ENCODE measurements at regions not wholly inside any gene's neighbourhood (a gene's known extent, or its start where the extent isn't known, plus 50 kb on each side); places are given as distances from the start of the nearest gene placed in this dataset.
"Not testable (repeated sequence)": the region's sequence is repeated elsewhere in the genome, so short reads cannot be mapped to it uniquely, and the experiment has no call there.

DNA sequence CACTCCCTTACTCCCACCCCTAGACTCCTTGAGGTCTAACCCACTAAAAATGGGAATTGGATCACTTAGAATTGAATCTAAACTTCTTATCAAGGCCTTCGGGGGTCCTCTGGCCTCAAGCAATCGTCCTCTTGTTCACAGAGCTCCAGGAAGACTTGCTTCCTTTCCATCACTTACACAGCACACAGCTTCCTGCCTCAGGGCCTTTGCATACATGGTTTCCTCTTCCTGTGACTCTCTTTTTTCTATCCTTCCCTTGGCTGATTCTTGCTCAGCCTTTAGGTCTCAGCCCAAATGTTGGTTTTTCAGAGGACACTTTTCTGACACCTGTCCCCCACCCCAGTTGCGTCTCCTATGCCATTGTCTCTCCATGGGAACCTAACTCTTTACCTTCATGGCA lies 50.0 kb upstream of the ALDH1B1 start:
- no peak for DNase-seq (ENCODE audit: low read depth in 2 of 2)

DNA sequence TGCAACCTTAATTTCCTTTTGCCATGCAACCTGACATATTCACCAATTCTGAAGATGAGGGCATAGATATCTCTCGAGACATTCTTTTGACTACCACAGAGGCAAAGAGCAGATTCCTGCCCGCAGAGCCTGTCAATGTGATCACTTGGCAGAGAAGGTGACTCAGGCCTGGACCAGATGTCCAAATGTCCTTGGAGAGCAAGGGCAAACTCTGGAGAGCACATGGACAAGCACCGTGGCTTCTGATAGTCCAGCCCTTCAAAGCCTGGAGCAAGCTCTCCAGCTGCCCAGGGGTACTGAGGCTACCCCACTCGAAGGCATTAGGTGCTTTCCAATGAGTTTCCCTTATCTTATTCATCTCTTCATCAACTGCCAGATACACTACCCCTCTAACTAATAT lies 50.4 kb upstream of the ALDH1B1 start:
- DNase-seq (ENCODE audit: low read depth in 2 of 2), result no peak

GRCh38 chr9:38339496-38339895 lies 53.0 kb upstream of the ALDH1B1 start:
- no peak for DNase-seq (ENCODE audit: low read depth in 2 of 2)

GRCh38 chr9:38339087-38339486 lies 53.4 kb upstream of the ALDH1B1 start:
- DNase-seq (ENCODE audit: low read depth in 2 of 2), result no peak

DNA sequence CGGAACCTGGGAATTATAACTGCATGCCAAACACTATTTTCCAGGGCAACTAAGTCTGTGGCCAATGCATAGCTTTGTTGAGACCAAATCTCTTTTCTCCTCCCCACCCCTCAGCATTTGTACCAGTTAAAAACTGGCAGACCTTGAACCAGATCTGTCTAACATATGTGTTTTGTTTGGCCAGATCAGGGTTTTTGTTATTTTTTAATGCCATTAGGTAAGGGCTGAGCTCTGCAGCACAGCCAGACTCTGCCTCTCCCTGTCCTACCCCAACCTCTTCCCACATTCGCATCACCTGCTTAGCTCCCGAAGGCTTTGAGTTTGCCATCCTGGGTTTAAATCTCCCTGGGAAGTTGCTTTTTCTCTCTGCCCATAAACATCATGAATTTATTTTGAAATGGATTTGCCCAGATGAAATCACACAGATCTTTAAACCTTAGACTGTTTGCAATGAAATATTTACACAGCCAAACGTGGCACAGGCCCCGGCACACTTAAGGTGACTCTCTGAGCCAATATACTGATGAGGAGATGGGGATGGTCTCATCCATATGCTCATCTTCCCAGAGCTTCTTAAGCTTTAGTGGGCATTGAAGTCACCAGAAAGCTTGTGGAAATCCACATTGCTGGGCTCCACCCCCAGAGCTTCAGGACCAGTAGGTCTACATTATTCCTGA lies 54.0 kb upstream of the ALDH1B1 start:
- DNase-seq (ENCODE audit: low read depth in 2 of 2), result no peak

- DNase-seq (ENCODE audit: low read depth in 2 of 2), result no peak
These were observed 54.7 kb upstream of the ALDH1B1 start for GRCh38 chr9:38337706-38338264.

GRCh38 chr9:38337181-38337580 lies 55.3 kb upstream of the ALDH1B1 start:
- no peak for DNase-seq (ENCODE audit: low read depth in 2 of 2)

DNA sequence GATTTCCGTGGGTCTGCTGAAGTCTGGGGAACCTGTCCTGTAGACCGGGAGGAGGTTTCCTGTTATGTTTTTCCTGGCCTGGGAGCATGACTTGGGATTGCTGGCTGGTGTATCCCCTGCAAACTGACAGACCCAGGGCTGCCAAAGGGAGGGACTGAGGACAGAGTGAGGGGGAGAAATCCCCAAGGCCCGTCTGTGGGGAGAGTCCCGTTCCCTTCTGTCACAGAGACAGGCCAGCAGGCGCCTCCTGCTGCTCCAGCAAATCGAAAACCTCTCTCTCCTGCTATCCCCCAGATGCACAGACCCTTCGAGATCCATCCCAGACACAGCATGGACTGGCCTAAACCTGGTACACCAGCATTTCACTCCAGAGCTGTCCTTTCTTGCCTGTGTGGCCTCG lies 56.2 kb upstream of the ALDH1B1 start:
- no peak for DNase-seq (ENCODE audit: low read depth in 2 of 2)

DNA sequence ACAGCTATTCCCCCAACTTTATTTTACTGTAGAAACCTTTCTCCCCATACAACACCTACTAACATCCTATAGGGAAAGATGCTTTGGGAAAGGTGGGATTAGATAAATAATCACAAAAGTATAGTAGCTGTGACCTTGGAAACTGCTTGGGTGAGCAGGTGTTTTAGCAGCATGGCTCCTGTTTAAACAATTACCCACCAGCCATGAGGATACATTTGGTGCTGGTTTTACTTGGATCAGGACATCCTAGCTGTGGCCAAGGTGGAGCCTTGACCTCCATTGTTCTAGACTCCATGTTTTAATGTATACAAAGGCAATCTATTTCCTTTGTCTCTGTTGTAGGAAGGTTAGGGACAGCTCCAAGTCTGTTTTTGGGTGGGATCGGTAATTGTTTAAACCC lies 56.8 kb upstream of the ALDH1B1 start:
- DNase-seq (ENCODE audit: low read depth in 2 of 2), result no peak

DNA sequence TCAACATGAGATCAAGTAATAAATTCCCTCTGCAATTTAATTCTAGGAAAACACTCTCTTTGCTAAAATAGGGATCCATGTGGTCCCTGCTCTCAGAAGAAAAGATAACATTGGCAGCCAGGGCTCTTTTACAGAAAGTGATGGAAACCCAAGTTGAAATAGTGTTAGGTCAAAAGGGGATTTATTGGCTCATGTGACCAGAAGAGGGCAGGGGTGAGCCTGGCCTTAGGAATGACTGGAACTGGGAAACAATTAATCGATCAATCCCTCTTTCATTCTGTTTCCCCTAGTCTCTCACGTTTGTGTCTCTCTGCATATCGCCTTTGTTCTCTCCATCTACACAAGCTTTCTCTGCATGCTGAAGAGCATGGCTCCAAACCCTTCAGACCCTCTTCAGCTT lies 58.3 kb upstream of the ALDH1B1 start:
- DNase-seq (ENCODE audit: low read depth in 2 of 2), result no peak

- DNase-seq (ENCODE audit: low read depth in 2 of 2), result no peak
These were observed 59.5 kb upstream of the ALDH1B1 start for GRCh38 chr9:38333047-38333446.

DNA sequence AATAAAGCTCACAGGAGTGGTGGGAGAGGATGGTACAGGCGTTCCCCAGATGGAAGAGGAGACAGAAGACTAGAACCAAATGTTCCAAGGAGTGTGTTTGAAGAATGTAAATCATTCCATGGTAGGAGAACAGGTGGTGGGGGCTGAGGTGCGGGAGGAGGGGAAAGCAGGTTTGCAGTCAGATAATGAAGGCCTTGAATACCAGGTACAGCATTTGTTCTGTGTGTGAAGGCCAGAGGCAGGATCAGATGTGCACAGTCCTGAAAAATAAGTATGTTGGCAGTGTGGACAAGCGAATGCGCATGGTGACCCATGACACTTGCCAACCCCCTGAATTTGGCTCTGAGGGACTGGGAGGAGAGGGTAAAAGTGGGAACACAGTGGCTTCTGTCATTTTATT lies 59.9 kb upstream of the ALDH1B1 start:
- no peak for DNase-seq (ENCODE audit: low read depth in 2 of 2)

DNA sequence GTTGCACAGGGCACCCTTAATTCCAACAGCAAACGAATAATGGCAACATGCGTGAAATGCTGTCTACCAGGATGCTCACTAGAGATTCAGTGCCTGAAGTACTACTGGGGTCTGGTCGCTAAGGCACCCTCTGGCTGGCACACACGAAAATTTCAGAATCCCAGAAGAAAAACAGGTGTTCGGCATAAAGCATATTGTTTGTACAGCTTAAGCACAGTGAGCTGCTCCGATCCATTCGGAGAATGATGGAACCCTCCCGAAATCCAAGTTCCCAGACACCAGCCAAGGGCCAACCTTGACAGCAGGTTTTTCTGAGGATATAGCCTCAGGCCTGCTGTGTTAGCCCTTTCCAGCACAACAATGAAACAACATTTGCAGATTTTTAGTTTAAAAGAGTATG lies 61.4 kb upstream of the ALDH1B1 start:
- no peak for DNase-seq (ENCODE audit: low read depth in 2 of 2)

GRCh38 chr9:38329968-38330367 lies 62.5 kb upstream of the ALDH1B1 start:
- no peak for DNase-seq (ENCODE audit: low read depth in 2 of 2)

DNA sequence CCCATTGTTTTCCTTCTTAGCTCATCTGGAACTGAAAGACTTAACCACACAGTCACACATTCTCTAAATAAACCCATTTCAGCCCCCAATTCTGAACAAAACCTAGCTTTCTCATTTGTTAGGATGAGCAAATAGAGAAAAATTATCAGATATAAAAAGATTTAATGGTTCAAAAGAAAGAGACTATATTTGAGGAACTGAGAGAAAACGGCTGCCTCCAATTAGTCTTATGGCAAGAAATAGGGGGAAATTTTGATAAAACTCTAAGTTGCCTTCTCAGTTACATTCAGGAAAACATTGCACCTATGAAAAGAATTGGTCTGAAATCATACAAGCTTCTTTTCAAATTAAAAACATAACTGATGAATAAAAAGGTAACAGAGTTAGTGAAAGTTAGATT lies 63.7 kb upstream of the ALDH1B1 start:
- DNase-seq (ENCODE audit: low read depth in 2 of 2), result no peak

DNA sequence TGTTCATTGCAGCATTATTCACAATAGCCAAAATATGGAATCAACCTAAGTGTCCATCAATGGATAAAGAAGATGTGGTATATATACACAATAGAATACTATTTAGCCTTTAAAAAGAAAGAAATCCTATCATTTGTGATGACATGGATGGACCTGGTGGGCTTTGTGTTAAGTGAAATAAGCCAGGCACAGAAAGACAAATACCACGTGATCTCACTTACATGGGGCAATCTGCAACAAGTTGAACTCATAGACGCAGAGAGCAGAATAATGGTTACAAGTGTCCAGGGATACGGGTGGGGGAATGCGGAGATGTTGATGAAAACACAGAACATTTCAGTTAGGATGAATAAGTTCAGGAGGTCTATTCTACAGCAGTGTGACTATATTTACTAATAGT lies 66.4 kb upstream of the ALDH1B1 start:
- DNase-seq (ENCODE audit: low read depth in 2 of 2), result no peak

DNA sequence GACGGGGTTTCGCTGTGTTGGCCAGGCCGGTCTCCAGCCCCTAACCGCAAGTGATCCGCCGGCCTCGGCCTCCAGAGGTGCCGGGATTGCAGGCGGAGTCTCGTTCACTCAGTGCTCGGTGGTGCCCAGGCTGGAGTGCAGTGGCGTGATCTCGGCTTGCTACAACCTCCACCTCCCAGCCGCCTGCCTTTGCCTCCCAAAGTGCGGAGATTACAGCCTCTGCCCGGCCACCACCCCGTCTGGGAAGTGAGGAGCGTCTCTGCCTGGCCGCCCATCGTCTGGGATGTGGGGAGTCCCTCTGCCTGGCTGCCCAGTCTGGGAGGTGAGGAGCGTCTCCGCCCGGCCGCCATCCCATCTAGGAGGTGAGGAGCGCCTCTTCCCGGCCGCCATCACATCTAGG lies 68.3 kb upstream of the ALDH1B1 start:
- DNase-seq (ENCODE audit: low read depth in 2 of 2), result not testable (repeated sequence)

GRCh38 chr9:38322937-38323336 lies 69.6 kb upstream of the ALDH1B1 start:
- DNase-seq (ENCODE audit: low read depth in 2 of 2), result no peak

- DNase-seq (ENCODE audit: low read depth in 2 of 2), result no peak
These were observed 72.9 kb upstream of the ALDH1B1 start for GRCh38 chr9:38319496-38320173.

- no peak for DNase-seq (ENCODE audit: low read depth in 2 of 2)
These were observed 73.6 kb upstream of the ALDH1B1 start for GRCh38 chr9:38318759-38319495.

DNA sequence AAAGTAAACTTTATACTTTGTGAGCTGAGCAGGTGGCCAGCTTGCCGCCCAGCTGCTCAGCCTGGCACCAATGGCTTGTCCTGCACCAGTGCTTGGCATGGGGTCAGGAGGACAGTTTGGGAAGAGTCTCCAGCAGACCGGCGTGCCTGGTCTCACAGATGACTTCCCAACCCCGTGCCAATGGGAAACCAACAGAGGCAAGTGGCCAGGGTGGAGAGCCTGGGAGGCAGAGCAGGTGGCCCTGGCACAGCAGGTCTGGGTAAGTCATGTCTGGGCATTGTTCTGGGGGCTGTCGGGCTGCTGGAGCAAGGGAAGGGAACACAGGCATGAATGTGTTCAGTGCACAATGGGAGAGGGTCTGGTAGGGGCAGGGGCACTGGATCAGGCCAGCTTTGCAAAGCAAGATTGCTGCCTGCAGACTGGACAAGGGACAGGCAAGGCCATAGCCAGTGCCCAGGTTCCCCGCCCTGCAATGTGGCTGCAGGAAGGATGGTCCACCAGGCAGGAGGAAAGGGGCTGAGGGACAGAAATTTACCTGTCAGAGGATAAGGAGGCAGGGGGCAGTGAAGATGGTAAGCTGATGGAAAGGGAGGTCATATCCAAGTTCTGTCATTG lies 76.2 kb upstream of the ALDH1B1 start:
- DNase-seq (ENCODE audit: low read depth in 2 of 2), result no peak

DNA sequence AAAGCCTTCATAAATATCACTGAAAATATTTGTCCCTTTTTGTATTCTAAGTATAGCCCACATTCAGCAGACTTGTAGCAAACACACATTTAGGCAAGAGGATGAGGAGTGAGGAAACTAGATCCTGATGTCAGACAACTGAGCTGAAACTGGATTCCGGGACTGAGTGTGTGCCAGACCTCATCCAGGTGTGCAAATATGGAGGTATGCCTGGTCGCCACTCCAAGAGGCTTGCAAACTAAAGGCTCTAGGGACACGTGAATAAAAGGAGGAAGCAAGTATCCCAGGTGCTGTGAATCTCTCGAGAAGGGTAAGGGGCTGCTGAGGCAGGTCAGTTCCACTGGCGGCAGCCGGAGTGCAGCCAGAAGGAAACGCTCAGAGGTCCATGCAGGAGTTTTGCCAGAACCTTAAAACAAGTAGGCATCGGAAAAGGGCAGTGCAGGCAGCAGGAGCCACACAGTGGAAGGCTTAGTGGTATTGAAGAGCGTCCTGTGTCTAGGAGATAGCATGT lies 77.4 kb upstream of the ALDH1B1 start:
- no peak for DNase-seq (ENCODE audit: low read depth in 2 of 2)

Measured in stimulated activated CD4-positive, alpha-beta T cell treated with anti-CD3 and anti-CD28 coated beads, Interleukin-4, amount 100 ng/mL, for 48 hours (primary cell).